MM.1S (cell line): ENCODE measurements at regions not wholly inside any gene's neighbourhood (a gene's known extent, or its start where the extent isn't known, plus 50 kb on each side); places are given as distances from the start of the nearest gene placed in this dataset.

Experiments used
- DNase-seq: peaks from one replicate; pipeline ENCODE4 v3.0.0-alpha.2; 2015
- H2AFZ ChIP-seq: fragments of 300-600 bp; sonication (generic); 2 replicates; pipeline ENCODE4 v1.6.0; 2016; ENCODE audit warnings: antibody characterized with exemption, low read length
- H3F3A ChIP-seq: fragments of 300-600 bp; sonication (generic); 2 replicates; pipeline ENCODE4 v1.6.1; 2016; ENCODE audit warnings: mild to moderate bottlenecking, antibody characterized with exemption, low read length, moderate library complexity, mixed read lengths; ENCODE audit not compliant: insufficient read depth
- H3K27ac ChIP-seq: fragments of 300-600 bp; sonication (generic); 2 replicates; pipeline ENCODE4 v1.5.1; 2016; ENCODE audit warnings: mild to moderate bottlenecking, low read length
- H3K27me3 ChIP-seq: fragments of 300-600 bp; sonication (generic); replicated peaks from 2 replicates; pipeline ENCODE4 v1.6.0; 2016; ENCODE audit warnings: low read length; ENCODE audit not compliant: insufficient read depth
- H3K36me3 ChIP-seq: fragments of 300-600 bp; sonication (generic); replicated peaks from 2 replicates; pipeline ENCODE4 v1.6.1; 2016; ENCODE audit warnings: mild to moderate bottlenecking, low read length, mixed read lengths; ENCODE audit not compliant: insufficient read depth
- H3K4me1 ChIP-seq: fragments of 300-600 bp; sonication (generic); 2 replicates; pipeline ENCODE4 v1.6.1; 2016; ENCODE audit warnings: low read length, mixed read lengths
- H3K4me2 ChIP-seq: fragments of 300-600 bp; sonication (generic); 2 replicates; pipeline ENCODE4 v1.6.0; 2016; ENCODE audit warnings: low read depth, low read length
- H3K4me3 ChIP-seq: fragments of 300-600 bp; sonication (generic); 2 replicates; pipeline ENCODE4 v1.5.1; 2016; ENCODE audit warnings: low read length, mixed read lengths
- H3K79me2 ChIP-seq: fragments of 300-600 bp; sonication (generic); 2 replicates; pipeline ENCODE4 v1.6.1; 2016; ENCODE audit warnings: mixed run types, low read length, mixed read lengths
- H3K9ac ChIP-seq: fragments of 300-600 bp; sonication (generic); 2 replicates; pipeline ENCODE4 v1.6.1; 2016; ENCODE audit warnings: low read length, mixed read lengths
- H3K9me2 ChIP-seq: fragments of 300-600 bp; sonication (generic); replicated peaks from 2 replicates; pipeline ENCODE4 v1.6.1; 2016; ENCODE audit warnings: mild to moderate bottlenecking, low read length, mixed read lengths; ENCODE audit not compliant: insufficient read depth
- H3K9me3 ChIP-seq: fragments of 300-600 bp; sonication (generic); replicated peaks from 2 replicates; pipeline ENCODE4 v1.6.1; 2016; ENCODE audit warnings: mild to moderate bottlenecking, low read length, mixed read lengths; ENCODE audit not compliant: insufficient read depth
- H4K20me1 ChIP-seq: fragments of 300-600 bp; sonication (generic); 2 replicates; pipeline ENCODE4 v1.6.1; 2016; ENCODE audit warnings: mild to moderate bottlenecking, low read length, moderate library complexity, mixed read lengths; ENCODE audit not compliant: insufficient read depth
- EZH2 ChIP-seq: fragments of 300-600 bp; sonication (generic); optimal IDR thresholded peaks from 2 replicates; pipeline ENCODE3; 2017; ENCODE audit warnings: low read depth, mild to moderate bottlenecking, antibody characterized with exemption, low read length, mixed read lengths
- EZH2phosphoT487 ChIP-seq: fragments of 300-600 bp; sonication (generic); IDR thresholded peaks from 2 replicates; pipeline ENCODE4 v1.6.1; 2018; ENCODE audit warnings: antibody characterized with exemption, low read length
- TF ChIP-seq, protein P1 (sequence below): fragments of 300-600 bp; sonication (generic); IDR thresholded peaks from 2 replicates; pipeline ENCODE4 v1.5.1; 2016; ENCODE audit warnings: antibody characterized with exemption, low read length, mixed read lengths

DNA sequence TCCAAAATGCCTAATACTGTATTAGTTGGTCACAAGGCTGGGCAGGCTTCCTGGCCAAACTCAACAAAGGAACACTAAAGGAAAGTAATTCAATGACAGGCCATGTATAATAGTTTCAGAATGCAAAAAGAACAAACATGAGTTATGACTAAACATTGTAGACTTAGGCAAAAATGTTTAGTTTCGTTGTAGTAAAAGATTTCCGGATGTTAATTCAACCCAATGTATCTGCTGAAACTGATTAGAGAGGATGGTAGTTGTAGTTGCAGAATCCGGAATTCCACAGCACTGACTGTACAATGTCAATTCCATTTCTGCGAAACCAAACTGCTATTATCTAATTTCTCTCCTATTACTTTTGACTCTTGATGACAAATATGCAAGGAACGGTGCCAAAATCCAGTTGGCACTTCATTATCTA, 117.9 kb upstream of the FST start:
- Histone ChIP-seq H3K9ac (no peak overlapping the region), H2AFZ (no peak overlapping the region), H3F3A (no peaks in the 10 kb centered on the region), H3K9me2 (no peaks in the 10 kb centered on the region), H4K20me1 (no peaks in the 10 kb centered on the region), H3K4me1 (peaks cover 1% of the 10 kb centered on the region; the same call in 1 of the 2 replicates), H3K27me3 (no peaks in the 10 kb centered on the region), H3K9me3 (no peaks in the 10 kb centered on the region), H3K79me2 (no peaks in the 10 kb centered on the region), H3K27ac (no peak overlapping the region), H3K4me2 (no peak overlapping the region), H3K36me3 (no peaks in the 10 kb centered on the region), H3K4me3 (no peak overlapping the region)
- TF ChIP-seq EZH2, result no peak
- TF ChIP-seq EZH2phosphoT487, result no peak
- TF ChIP-seq, protein P1, sequence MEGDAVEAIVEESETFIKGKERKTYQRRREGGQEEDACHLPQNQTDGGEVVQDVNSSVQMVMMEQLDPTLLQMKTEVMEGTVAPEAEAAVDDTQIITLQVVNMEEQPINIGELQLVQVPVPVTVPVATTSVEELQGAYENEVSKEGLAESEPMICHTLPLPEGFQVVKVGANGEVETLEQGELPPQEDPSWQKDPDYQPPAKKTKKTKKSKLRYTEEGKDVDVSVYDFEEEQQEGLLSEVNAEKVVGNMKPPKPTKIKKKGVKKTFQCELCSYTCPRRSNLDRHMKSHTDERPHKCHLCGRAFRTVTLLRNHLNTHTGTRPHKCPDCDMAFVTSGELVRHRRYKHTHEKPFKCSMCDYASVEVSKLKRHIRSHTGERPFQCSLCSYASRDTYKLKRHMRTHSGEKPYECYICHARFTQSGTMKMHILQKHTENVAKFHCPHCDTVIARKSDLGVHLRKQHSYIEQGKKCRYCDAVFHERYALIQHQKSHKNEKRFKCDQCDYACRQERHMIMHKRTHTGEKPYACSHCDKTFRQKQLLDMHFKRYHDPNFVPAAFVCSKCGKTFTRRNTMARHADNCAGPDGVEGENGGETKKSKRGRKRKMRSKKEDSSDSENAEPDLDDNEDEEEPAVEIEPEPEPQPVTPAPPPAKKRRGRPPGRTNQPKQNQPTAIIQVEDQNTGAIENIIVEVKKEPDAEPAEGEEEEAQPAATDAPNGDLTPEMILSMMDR, result no peak
- no peak for DNase-seq

DNA sequence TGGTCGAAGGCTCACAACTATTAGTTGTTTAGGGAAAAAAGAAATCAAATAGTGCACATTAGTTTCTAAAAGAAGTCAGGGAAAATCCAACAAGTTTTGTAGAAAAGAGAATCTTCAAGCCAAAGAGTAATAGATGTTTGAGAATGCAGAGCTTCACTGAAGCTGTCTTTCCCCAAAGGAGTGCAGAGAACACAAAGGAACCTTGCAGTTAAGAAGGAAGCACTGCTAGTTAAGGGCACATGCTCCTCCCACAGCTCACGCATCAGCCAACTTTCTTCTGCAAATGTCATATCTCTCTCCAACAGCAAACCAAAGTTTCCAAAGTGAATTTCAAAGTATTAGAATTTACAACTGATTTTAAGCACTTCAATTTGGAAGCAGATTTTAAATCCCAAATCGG, 116.4 kb upstream of the FST start:
- Histone ChIP-seq H3K4me1 (no peaks in the 10 kb centered on the region), H3F3A (no peaks in the 10 kb centered on the region), H4K20me1 (no peaks in the 10 kb centered on the region), H3K36me3 (no peaks in the 10 kb centered on the region), H3K9me3 (no peaks in the 10 kb centered on the region), H3K79me2 (no peaks in the 10 kb centered on the region), H3K4me3 (no peak overlapping the region), H3K9me2 (no peaks in the 10 kb centered on the region), H3K27me3 (no peaks in the 10 kb centered on the region), H2AFZ (no peak overlapping the region), H3K9ac (no peak overlapping the region), H3K27ac (no peak overlapping the region), H3K4me2 (no peak overlapping the region)
- no peak for DNase-seq
- TF ChIP-seq, protein P1, result no peak
- no peak for TF ChIP-seq EZH2phosphoT487
- no peak for TF ChIP-seq EZH2

DNA sequence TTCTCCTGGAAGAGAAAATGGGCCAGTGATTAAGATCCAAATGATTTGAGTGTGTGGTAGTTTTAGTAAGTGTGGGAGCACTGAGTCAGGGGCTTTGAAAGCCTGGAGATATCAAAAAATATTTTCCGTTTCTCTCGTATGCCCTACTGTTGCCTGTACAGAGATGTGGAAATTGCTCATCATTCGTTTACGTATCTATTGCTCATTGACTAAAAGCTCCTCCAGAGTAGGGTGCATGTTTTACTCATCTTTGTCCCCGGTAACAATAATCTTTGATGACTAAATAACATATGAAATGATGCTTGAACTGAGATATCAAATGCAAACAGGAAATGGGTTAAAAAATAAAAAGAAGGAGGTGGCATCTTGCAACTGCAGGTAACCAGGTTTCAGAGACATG, 114.2 kb upstream of the FST start:
- Histone ChIP-seq H3K27me3 (no peaks in the 10 kb centered on the region), H2AFZ (no peak overlapping the region), H3K4me1 (no peaks in the 10 kb centered on the region), H3F3A (no peaks in the 10 kb centered on the region), H4K20me1 (no peaks in the 10 kb centered on the region), H3K79me2 (no peaks in the 10 kb centered on the region), H3K27ac (no peak overlapping the region), H3K4me2 (no peak overlapping the region), H3K9ac (no peak overlapping the region), H3K4me3 (no peak overlapping the region), H3K36me3 (no peaks in the 10 kb centered on the region), H3K9me3 (no peaks in the 10 kb centered on the region), H3K9me2 (no peaks in the 10 kb centered on the region)
- DNase-seq, result no peak
- TF ChIP-seq, protein P1, result no peak
- no peak for TF ChIP-seq EZH2
- no peak for TF ChIP-seq EZH2phosphoT487
